ENCODE measurements at regions not wholly inside any gene's neighbourhood (a gene's known extent, or its start where the extent isn't known, plus 50 kb on each side); places are given as distances from the start of the nearest gene placed in this dataset.

DNA sequence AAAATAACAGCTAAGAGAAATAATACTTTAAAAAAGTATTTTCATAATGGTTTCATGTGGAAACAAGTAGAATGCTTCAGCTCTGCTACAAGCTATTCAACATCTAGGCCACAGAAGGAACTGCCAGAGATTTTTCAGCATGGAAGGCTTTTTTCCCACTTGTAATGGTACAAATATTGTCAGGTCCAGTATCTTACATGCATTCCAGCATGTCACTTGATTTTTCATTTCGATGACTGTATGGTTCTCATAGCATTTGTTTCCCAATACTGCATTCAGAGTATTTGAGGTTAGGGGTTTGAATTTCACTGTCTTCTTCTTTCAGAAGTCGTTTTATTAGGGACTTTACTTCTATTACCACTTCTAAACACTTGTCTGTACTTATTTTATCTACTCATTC, 1701.5 kb upstream of the FLRT2 start:
- TF ChIP-seq POLR2AphosphoS5 (IDR thresholded peaks at IDR 0.05), result no peak
- TF ChIP-seq CTCF (IDR thresholded peaks at IDR 0.05; ENCODE audit: poor library complexity, severe bottlenecking), result no peak
- no peak for TF ChIP-seq SMC3 (conservative IDR thresholded peaks at IDR 0.05; ENCODE audit: poor library complexity)
